ENCODE measurements at regions not wholly inside any gene's neighbourhood (a gene's known extent, or its start where the extent isn't known, plus 50 kb on each side); places are given as distances from the start of the nearest gene placed in this dataset.

DNA sequence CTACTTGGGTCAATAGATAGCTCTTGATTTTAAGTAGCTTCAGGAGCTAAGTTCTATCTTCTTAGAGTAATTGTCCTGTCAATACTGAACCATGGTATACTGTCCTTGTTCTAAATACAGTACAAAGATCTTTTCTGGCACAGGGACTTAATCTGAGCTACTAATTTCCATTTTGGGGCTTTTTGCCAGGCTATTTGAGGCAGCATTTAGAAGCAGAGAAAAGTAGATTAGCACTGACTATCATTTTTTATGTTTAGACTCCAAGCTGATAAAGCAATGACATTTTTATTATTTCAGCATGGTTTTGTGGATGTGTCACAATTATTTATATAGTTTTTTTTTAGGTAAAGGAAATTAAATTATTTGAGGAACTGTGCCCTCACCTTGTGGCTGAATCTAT is 163.2 kb downstream of the FAT3 start:
- DNase-seq = no peak

DNA sequence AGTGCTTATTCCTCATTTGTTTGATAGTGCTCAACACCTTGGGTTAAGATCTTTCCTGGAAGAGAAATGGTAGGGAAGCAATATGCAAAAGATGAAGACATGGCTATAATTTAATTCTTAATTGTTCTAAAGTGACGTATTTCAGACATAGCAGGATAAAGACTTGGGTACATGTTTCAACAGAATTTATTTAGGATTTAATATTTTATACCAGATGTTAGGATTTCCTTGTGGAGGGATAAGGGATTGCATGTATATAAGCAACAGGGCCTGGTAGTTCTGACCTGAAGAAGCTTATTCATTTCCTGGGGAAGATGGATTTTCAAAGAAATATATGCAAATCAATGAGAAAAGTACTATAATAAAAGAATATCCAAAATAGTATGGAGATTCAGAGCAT is 163.8 kb downstream of the FAT3 start:
- no peak for DNase-seq

DNA sequence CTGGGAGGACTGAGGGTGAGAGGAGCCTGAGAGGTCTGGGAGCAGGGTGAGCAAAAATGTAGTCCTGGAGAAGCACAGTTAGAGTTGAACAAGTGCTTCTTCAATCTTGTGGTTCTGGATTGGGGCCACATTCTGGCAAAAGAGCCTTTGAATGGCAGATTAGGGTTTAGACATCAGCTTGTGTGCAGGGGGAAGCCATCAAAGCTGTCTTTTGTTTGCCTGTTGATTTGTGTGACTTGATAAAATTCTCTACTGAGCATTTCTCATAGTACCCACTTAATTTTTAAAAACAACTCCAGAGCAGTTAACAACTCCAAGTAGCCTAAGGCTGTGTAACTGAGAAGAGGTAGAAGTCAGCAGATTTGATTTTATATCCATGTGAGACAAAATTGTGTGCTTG is 166.2 kb downstream of the FAT3 start:
- DNase-seq = no peak

DNA sequence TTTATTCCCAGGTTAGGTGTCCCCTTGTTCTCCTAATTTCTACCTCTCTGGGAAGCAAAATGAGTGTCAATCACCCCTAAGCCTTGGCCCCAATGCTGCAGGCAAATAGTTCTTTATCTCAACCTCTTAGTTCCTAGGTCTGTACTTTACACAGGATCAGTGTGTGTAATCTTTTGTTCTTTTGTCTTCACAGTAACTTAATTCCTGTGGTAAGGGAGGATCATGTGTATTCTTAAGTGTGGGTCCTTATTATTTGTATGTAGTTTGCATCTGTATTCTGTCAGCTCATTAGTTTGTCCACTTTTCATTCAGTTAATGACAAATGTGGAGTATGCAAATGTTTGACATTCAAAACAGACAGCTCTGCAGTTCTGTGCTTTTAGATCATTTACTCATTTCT is 166.7 kb downstream of the FAT3 start:
- no peak for DNase-seq

DNA sequence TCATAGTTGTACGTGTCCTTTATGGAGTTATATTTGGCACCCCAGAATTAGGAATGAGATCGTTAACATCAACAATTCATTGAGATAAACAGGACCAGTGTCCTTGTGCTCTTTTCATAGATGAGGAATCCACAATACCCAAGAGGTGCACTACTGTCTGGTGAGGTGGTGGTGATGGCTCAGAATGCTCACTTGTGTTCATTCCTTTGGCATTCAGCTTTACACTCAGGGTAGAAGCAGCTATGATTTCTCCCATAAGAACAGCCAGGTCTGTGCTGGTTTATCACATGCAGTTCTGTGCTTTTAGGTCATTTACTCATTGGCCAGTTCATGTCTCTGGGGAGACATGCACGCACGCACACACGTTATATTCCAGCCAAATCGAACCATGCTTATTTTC is 167.2 kb downstream of the FAT3 start:
- DNase-seq = no peak

DNA sequence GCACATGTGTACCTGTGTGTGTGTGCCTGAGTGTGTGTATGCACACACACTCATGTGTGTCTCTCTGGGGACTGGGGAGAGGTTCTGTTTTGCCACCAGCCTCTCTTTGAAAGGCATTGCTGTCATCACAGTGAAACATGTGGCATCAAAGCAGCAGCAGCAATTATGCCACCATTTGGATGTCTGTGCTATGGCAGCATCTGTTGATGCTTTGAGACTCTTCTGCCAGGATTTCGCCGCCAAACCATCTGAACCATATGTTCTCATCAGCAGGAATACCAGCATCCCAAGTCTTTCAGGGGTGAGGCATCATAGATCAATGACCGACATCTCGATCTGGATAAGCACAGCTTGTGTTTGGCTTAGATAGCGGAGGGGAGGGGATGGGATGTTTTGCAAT is 168.6 kb downstream of the FAT3 start:
- no peak for DNase-seq

DNA sequence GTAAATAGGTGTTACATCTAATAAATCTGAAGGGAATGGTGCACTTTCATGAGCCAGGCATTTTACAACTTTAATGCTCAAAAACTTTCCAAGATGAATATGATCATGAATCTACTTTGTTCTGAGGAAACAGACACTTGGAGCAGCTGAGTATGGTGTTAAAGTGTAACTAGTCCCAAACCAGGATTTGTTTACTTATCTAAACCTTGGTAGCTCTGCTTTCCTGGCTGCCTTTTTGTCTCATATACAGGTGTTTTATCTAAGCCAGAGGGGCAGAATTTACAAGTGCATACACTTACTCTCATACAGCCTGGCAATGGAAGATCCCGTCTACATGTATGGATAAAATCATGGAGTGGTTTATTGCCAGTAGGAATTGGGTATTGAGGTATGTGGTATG is 171.5 kb downstream of the FAT3 start:
- no peak for DNase-seq

DNA sequence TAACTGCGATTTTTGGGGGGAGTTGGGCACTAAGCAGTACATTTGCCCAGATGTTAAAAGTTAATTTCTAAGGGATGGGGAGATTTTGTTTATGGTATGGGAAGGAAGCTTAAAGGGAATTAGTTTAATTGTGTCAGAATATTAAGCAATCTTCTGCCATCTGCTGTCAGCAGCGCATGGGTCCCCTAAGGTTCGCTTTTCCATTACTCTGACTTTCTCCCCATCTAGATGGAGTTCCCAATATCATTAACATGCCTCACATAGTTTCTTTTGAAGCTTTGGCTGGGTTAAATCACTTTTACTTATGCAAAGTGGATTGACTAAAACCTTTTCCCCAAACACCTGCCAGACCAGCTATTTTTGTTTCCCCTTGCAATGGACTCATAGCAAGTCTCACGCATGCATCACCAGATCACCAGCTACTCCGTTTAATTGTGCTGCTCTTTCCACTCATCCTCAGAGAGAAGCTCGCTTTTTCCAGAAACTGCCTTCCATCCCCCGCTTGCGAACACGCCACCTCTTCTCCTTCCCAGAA is 172.7 kb downstream of the FAT3 start:
- DNase-seq = no peak

DNA sequence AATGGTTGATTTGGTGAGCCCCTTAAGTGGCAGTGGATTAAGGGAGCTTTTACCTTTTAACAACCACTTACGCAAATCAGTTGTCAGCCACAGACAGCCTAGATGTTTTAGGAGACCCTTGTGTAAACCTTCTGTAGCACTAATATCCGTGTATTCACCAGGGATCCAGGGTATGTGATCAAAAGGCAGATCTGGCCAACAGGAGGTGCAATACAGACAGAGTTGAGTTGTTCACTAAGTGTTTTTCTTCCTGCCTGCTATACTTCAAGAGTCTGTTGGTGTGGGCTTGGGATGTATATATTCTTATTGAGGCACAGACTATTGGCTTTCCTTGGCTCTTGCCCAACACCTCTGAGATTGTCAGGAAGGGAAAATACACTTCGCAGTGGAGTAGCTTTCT is 175.1 kb downstream of the FAT3 start:
- no peak for DNase-seq

DNA sequence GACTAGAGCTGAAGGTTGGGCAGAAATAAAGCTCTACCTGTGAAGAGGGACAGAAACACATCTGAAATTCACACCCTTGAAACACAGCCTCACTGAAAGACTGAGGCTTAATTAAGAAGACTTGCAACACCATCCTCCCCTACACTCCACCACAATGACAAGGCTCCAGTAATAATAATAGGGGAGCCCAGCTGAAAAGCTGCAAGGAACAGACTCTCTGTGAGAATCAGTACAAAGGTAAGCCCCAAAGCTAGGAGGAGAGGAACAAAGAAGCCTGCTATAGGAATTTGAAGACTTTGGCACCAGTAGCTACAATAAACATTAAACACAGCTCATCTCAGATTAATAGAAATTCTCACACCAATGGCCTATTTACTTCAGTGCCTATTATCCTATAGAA is 176.9 kb downstream of the FAT3 start:
- DNase-seq = no peak

DNA sequence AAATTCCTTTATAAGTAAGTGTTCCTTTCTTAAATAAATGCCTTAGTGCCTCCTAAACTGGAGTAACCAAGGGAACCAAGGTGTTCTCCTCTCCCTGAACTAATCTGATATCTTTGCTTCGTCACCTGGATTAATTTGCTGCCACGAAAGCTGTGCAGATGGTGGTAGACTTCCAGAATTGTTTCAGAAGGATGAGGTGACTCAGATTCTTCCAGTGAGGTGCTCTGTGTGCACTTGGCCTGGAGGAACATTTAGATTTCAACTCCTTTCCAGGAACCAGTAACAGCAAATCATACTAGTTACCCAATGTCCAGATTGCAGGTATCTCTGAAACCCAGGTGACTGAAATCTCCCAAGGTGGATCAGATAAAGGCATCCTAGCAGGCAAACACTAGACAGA is 181.9 kb downstream of the FAT3 start:
- DNase-seq = no peak

DNA sequence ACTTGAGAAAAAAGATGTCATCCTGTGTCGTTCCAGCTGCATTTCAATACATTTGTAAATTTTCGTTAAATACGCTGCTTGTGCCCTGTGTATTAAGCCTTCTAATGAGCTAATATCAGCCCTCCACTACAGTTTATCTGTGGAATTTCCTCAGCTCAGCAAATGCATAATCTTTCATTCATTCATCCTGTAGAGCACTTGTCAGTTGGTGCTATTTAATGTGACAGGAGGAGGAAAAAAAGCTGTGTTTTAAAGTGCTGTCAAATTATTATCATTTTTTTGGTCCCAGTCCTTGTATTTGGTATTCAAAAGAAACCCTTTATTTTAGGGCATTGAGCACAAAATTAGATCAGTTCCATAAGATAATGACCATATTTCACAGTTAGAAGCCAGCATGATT is 184.7 kb downstream of the FAT3 start:
- no peak for DNase-seq

DNA sequence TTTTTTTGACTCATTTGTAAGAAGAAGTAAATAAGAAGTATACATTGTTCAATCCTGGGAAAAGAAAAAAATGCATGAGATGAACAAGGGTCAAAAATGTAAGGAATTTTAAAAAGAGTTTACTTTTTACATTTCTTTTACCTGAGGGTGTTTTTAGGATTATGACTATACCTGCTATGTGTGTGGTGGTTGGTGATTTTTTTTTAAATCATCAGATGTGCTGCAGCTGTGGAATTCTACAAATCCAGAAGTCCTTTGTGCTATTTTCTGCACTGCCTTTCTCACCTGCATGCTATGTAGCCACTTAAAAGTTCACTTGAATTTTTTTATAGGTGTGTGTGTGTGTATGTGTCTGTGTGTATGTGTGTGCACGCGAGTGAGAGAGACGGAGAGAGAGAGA is 185.3 kb downstream of the FAT3 start:
- DNase-seq = no peak

DNA sequence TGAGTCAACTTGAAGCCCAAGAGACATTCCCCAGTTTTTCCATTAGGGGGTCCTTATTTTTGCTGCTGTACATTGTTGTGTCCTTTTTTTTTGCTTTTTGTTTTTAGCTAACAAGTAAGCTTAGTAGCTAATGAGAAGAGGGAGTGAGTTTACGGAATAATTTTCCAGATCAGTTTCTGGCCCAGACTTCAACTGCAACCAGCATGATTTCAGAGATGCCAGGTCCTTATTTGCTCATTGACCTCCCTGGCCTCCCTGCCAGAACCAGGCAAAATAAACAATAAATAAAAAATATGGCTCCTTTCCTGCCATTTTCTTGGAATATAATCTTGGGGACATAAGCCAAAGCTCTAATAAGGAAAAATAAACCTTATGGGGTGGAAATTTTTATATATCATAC is 185.9 kb downstream of the FAT3 start:
- DNase-seq = no peak

DNA sequence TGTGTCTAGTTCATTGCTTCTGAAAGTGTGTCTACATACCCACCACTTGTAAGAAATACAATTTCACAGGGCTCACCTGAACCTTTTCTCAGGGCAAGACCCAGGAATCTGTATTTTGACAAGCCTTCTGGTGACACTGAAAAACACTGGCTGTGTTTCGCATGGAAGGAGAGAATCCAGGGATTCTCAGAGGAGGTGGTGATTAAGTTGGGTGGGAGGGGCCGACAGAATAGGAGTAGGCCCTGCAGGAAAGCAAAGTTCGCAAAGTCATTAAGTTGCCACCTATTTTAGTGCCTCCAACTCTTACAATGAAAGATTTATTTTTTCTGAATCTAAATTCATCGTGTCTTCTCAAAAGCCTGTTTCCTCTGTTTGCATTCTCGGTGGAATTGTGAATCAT is 186.8 kb downstream of the FAT3 start:
- no peak for DNase-seq

DNA sequence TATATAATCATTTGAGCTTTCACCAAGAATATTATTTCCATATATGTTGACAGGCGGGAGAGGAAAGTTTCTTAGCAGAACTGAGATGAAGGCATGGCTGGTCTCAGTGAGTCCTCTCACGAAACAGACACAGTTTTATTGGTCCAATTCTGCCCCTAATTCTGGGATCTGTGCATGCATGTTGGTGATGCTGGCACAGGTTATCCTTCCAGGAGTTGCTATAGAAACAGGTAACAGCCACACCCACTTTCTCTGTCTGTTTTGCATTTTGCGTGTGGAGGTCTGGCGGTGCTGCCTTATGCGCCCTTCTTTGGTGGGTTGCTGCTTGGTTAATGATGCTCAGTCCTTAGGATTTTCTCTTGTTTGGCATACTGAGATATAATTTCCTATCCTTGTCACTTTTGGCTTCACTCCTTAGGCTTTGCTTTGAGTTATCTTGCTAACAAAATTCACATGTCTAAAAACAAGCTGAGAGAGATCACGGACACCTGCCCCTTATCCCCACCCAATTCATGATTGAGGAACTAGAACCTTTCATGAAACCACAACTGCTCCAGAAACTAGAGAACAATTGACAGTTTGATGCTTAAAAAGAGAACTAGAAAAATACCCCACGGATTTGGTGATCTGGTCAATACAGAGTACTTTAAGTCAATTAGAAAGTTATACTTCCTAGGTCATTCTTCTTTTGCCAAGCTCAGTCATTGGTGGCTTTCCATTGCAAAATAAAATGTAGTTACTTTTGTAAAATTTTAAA is 189.3 kb downstream of the FAT3 start:
- no peak for DNase-seq

DNA sequence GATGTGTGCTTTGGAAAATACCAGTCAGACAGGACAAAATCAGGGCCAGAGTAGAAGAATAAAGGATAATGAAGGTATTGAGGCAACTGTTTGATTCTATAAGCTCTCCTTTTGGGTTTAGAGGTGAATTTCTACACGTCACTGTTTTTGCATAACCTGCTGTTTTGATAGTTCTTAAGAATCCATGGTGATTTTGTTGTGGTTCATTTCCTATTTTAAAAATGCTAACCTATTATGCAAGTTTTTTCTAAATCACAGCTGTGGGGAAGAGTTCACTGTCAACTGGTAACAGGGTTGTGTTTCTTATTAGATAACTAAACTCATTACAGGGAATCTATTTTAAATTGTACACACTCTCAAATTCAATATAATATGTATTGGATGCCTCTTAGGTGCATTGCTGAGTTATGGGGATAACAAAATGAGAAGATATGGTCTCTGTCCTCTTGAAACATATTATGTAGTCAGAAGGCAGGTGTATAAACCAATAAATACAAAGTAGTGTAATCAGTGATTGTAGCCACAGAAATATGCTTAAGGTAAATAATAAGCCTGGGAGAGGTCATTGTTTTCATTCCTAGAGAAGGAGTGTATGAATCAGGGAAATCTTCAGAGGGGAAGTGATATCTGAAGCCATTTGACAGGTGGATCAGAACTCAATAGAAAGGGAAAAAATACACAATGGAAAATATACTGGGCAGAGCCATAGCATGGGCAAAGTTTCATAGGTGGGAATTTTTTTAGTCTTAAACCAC is 192.5 kb downstream of the FAT3 start:
- no peak for DNase-seq

DNA sequence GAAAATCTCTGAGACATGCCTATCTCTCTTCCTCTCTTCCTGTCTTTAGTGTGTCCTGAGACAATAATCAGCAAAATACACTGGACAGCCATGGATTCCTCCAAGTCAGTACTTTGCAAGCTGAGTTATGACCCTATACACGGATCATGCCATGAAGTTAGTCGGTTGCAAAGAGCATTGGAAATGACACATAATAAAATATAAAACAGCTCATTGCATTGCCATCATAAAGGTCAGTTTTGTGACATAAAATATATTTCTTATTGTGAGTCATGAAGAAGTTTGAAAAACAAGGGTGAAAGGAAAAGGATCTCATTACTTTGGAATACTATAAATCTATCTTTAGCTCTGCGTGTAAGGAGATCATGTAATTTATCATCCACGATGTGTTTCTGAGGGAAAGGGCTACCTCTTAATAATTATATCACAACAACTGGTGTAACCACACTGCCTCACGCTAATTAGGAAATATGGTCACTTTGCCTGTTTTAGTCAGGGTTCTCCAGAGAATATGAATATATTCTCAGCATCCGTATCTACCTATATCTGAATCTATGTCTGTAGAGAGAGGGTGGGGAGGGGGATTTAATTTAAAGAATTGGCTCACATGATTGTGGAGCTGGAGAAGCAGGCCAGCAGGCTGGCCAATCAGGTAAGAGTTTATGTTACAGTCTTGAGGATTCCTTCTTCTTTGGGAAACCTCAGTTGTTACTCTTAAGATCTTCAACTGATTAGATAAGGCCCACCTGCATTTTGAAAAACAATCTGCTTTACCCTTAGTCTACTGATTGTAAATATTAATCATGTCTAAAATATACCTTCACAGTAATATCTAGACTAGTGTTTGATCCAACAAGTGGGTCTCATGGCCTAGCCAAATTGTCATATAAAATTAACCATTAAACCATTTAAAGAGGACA is 198.8 kb downstream of the FAT3 start:
- DNase-seq = no peak

DNA sequence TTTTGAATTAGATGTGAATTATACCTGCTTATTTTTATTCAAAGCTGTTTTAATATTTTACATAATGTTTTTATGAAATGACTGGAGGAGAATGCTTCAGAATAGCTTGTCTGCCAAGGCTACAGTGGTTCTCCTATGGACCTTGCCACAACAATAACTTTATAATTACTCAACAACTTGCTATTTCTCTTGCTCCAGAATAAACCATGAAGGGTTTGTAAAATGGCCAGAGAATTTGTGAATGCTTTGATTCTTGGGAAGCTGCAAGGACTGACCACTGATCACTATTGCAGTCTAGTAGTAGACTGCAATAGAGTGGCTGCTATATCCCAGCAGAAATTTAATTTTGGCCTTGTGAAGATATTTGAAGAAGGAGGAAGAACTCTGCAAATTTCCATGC is 199.7 kb downstream of the FAT3 start:
- DNase-seq = no peak

DNA sequence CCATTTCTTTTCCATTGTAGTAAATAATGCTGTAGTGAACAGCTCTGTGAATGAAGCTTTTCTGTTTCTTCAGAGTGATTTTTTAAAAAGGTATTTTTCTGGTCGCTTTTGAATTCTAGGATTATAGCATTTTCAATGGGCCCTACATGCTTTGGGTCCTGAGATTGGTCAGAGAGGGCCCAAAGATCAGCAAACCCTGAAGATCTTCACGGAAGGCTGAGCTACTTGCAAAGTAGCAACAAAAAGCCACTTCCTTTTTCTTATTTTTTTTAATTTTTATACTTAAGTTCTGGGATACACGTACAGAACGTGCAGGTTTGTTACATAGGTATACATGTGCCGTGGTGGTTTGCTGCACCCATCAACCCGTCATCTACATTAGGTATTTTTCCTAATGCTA is 200.5 kb downstream of the FAT3 start:
- no peak for DNase-seq

DNA sequence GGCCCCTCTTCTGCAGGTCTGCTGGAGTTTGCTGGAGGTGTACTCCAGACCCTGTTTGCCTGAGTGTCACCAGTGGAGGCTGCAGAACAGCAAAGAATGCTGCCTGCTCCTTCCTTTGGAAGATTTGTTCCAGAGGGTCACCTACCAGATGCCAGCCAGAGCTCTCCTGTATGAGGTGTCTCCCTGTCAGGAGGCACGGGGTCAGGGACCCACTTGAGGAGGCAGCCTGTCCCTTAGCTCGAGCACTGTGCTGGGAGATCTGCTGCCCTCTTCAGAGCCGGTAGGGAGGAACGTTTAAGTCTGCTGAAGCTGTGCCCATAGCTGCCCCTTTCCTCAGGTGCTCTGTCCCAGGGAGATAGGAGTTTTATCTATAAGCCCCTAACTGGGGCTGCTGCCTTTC is 207.9 kb downstream of the FAT3 start:
- DNase-seq = no peak

DNA sequence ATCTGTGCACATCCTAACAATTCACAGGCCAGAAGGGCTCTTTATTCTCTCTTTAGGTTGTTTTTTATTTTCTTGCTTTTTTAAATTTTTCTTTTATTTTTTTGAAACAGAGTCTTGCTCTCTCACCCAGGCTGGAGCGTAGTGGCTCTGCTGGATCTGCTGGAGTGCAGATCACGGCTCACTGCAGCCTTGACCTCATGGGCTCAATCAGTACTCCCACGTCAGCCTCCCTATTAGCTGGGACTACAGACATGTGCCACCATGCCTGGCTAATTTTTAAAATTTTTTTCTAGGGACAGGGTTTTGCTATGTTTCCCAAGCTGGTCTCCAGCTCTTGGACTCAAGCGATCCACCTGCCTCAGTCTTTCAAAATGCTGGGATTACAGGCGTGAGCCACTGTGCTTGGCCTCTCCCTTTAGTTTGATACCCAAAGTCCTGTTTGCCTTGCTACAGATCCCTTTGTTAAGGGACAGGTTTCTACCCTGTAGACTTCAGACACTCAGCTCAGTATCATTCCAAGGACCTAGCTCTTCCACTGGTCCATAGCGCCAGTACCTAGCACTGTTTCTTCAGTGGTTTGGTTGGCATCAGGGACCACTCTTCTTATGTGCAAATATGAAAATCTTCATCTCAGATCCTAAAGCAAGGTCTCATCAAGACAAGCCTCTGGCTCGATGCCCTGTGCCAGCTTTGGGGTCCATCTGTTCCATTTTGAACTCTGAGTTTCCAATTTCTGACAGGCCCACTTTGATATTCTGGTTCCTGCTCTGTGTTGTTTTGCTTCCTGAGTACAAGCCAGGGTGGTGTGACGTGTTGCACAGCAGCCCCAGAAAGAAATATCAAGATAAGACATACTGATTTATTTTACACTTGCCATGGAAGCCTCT is 211.7 kb downstream of the FAT3 start:
- DNase-seq = no peak

Measured in SW 1271 (cell line).